Activated T-helper 9 cell treated with anti-CD3 and anti-CD28 coated beads, Interleukin-2, amount 50 U/mL, for 16 hours (primary cell): ENCODE measurements at regions not wholly inside any gene's neighbourhood (a gene's known extent, or its start where the extent isn't known, plus 50 kb on each side); places are given as distances from the start of the nearest gene placed in this dataset.
"Not testable (repeated sequence)": the region's sequence is repeated elsewhere in the genome, so short reads cannot be mapped to it uniquely, and the experiment has no call there.

Source experiments
- DNase-seq: peaks from one replicate; pipeline ENCODE4 v3.0.0-alpha.2; 2020; ENCODE audit warnings: low read depth

- no peak for DNase-seq
These were observed 144.9 kb upstream of the MTPN start for GRCh38 chr7:136122026-136122425.

- no peak for DNase-seq
These were observed 140.4 kb upstream of the MTPN start for GRCh38 chr7:136117539-136117938.

GRCh38 chr7:136116186-136116585 lies 139.0 kb upstream of the MTPN start:
- DNase-seq = no peak

- peak; percentile 12 for DNase-seq
These were observed 138.0 kb upstream of the MTPN start for GRCh38 chr7:136114966-136115762.

GRCh38 chr7:136114467-136114866 lies 137.3 kb upstream of the MTPN start:
- not testable (repeated sequence) for DNase-seq

GRCh38 chr7:136109037-136109436 lies 131.9 kb upstream of the MTPN start:
- DNase-seq = not testable (repeated sequence)

GRCh38 chr7:136105191-136105590 lies 128.0 kb upstream of the MTPN start:
- no peak for DNase-seq

GRCh38 chr7:136104269-136104603 lies 127.1 kb upstream of the MTPN start:
- DNase-seq = no peak

GRCh38 chr7:136103545-136104268 lies 126.5 kb upstream of the MTPN start:
- DNase-seq = no peak

GRCh38 chr7:136102881-136103280 lies 125.7 kb upstream of the MTPN start:
- no peak for DNase-seq

GRCh38 chr7:136092714-136093113 lies 115.6 kb upstream of the MTPN start:
- not testable (repeated sequence) for DNase-seq

- no peak for DNase-seq
These were observed 110.7 kb upstream of the MTPN start for GRCh38 chr7:136087881-136088280.

GRCh38 chr7:136086712-136087111 lies 109.6 kb upstream of the MTPN start:
- DNase-seq = no peak

GRCh38 chr7:136079934-136080333 lies 102.8 kb upstream of the MTPN start:
- no peak for DNase-seq

- no peak for DNase-seq
These were observed 102.3 kb upstream of the MTPN start for GRCh38 chr7:136079478-136079892.

GRCh38 chr7:136079066-136079465 lies 101.9 kb upstream of the MTPN start:
- no peak for DNase-seq

- DNase-seq = no peak
These were observed 101.5 kb upstream of the MTPN start for GRCh38 chr7:136078630-136079029.

GRCh38 chr7:136076954-136077353 lies 99.8 kb upstream of the MTPN start:
- no peak for DNase-seq

GRCh38 chr7:136074843-136075242 lies 97.7 kb upstream of the MTPN start:
- no peak for DNase-seq

GRCh38 chr7:136072447-136072846 lies 95.3 kb upstream of the MTPN start:
- no peak for DNase-seq

- DNase-seq = no peak
These were observed 93.8 kb upstream of the MTPN start for GRCh38 chr7:136070736-136071505.

GRCh38 chr7:136069840-136070529 lies 92.8 kb upstream of the MTPN start:
- DNase-seq = no peak
